ENCODE measurements at regions not wholly inside any gene's neighbourhood (a gene's known extent, or its start where the extent isn't known, plus 50 kb on each side); places are given as distances from the start of the nearest gene placed in this dataset.

- Histone ChIP-seq H3K4ac (replicated peaks; ENCODE audit: insufficient read length, low read depth, low read length) (no peak overlapping the region), H2AK5ac (ENCODE audit: low read depth, low read length) (no peak overlapping the region), H2BK12ac (ENCODE audit: low read depth, low read length) (no peak overlapping the region), H3K23ac (ENCODE audit: insufficient read length) (no peak overlapping the region), H4K91ac (replicated peaks; ENCODE audit: insufficient read length, low read length) (no peak overlapping the region), H2BK15ac (ENCODE audit: low read length) (no peak overlapping the region), H3K14ac (ENCODE audit: insufficient read length) (no peak overlapping the region), H3K36me3 (ENCODE audit: control insufficient read depth in 2 of 4, insufficient read depth in 4 of 4, low read length in 3 of 4) (no peaks in the 10 kb centered on the region), H3K4me2 (ENCODE audit: insufficient read depth in 1 of 2, low read depth in 2 of 2, low read length in 2 of 2) (no peak overlapping the region), H3K9me3 (ENCODE audit: insufficient read depth in 2 of 2, low read depth in 1 of 2, low read length in 1 of 2) (peaks cover 78 to 96% of the 10 kb centered on the region in 2 experiments), H2BK5ac (ENCODE audit: low read depth, low read length) (no peak overlapping the region), H2AFZ (ENCODE audit: low read length) (no peak overlapping the region), H3K9ac (replicated peaks in 1 of 4; ENCODE audit: extremely low read depth in 1 of 4, low read depth in 3 of 4, low read length in 3 of 4) (no peak overlapping the region), H3K79me2 (ENCODE audit: control insufficient read depth in 1 of 2, insufficient read depth in 2 of 2, low read length in 2 of 2) (no peaks in the 10 kb centered on the region), H3K27ac (ENCODE audit: low read depth, low read length) (no peak overlapping the region), H3K4me3 (ENCODE audit: extremely low read depth in 1 of 4, insufficient read depth in 2 of 4, low read depth in 3 of 4, low read length in 4 of 4) (no peak overlapping the region), H4K20me1 (replicated peaks in 1 of 2; ENCODE audit: control insufficient read depth in 1 of 2, insufficient read depth in 2 of 2, low read length in 2 of 2) (no peaks in the 10 kb centered on the region), H2BK120ac (replicated peaks; ENCODE audit: low read depth, low read length) (no peak overlapping the region), H3K79me1 (ENCODE audit: low read depth, low read length) (no peaks in the 10 kb centered on the region), H3K56ac (replicated peaks; ENCODE audit: insufficient read length, low read depth, low read length) (no peak overlapping the region), H2BK20ac (ENCODE audit: low read length) (no peak overlapping the region), H3K27me3 (replicated peaks in 1 of 4; ENCODE audit: control insufficient read depth in 3 of 4, extremely low read depth in 1 of 4, insufficient read depth in 3 of 4, low read length in 3 of 4) (no peaks in the 10 kb centered on the region), H3K18ac (ENCODE audit: extremely low read depth, low read length) (no peak overlapping the region), H3K4me1 (replicated peaks in 1 of 4; ENCODE audit: control insufficient read depth in 3 of 4, insufficient read depth in 4 of 4, low read length in 3 of 4) (no peaks in the 10 kb centered on the region), H3K23me2 (ENCODE audit: low read depth, low read length) (no peaks in the 10 kb centered on the region), H4K8ac (ENCODE audit: extremely low read depth, insufficient read depth, low read length) (no peak overlapping the region), H4K5ac (ENCODE audit: insufficient read length, low read depth, low read length) (no peak overlapping the region)
- POLR2A ChIA-PET (ENCODE audit: partially characterized antibody), result no interaction called here
- DNase-seq (ENCODE audit: low read depth in 1 of 2, low spot score in 2 of 2) (no peak), FAIRE-seq (no peak)
- CTCF ChIA-PET (ENCODE audit: partially characterized antibody), result no interaction called here
- WGBS, 2 experiments (ENCODE audit: extremely low coverage in 1 of 2, insufficient coverage in 1 of 2, insufficient read length in 1 of 2, insufficient replicate concordance in 2 of 2, low coverage in 1 of 2, low lambda C conversion rate in 2 of 2, missing lambda C conversion rate in 1 of 2), result 84% methylated on average over 16 of the region's 17 CpGs; no CpG with 5 or more reads in 1 of the 2 experiments
- TF ChIP-seq CHD1 (IDR thresholded peaks at IDR 0.05; ENCODE audit: low read depth, low read length) (no peak), MAX (IDR thresholded peaks at IDR 0.05) (no peak), JUND (IDR thresholded peaks at IDR 0.05; ENCODE audit: low read length) (no peak)
Measured at GRCh38 chr1:2877391-2877790, 75.9 kb upstream of the TTC34 start.
